GM19099 (cell line): ENCODE measurements at regions not wholly inside any gene's neighbourhood (a gene's known extent, or its start where the extent isn't known, plus 50 kb on each side); places are given as distances from the start of the nearest gene placed in this dataset.

ENCODE experiments used
- POLR2A ChIP-seq: IDR thresholded peaks from 3 replicates; pipeline ENCODE4 v1.6.1; 2011; ENCODE audit warnings: low read depth; ENCODE audit not compliant: insufficient read length; ENCODE audit errors: extremely low read depth

- TF ChIP-seq POLR2A, result no peak
Measured at GRCh38 chr9:89775641-89776040, 170.8 kb downstream of the GADD45G start.

- no peak for TF ChIP-seq POLR2A
Measured at GRCh38 chr9:89776795-89777525, 172.1 kb downstream of the GADD45G start.

GRCh38 chr9:89777544-89777943, 172.7 kb downstream of the GADD45G start:
- TF ChIP-seq POLR2A, result no peak

- no peak for TF ChIP-seq POLR2A
Measured at GRCh38 chr9:89778100-89779090, 173.6 kb downstream of the GADD45G start.

GRCh38 chr9:89779405-89780203, 174.8 kb downstream of the GADD45G start:
- no peak for TF ChIP-seq POLR2A

- TF ChIP-seq POLR2A, result no peak
Measured at GRCh38 chr9:89780959-89781358, 176.1 kb downstream of the GADD45G start.

DNA sequence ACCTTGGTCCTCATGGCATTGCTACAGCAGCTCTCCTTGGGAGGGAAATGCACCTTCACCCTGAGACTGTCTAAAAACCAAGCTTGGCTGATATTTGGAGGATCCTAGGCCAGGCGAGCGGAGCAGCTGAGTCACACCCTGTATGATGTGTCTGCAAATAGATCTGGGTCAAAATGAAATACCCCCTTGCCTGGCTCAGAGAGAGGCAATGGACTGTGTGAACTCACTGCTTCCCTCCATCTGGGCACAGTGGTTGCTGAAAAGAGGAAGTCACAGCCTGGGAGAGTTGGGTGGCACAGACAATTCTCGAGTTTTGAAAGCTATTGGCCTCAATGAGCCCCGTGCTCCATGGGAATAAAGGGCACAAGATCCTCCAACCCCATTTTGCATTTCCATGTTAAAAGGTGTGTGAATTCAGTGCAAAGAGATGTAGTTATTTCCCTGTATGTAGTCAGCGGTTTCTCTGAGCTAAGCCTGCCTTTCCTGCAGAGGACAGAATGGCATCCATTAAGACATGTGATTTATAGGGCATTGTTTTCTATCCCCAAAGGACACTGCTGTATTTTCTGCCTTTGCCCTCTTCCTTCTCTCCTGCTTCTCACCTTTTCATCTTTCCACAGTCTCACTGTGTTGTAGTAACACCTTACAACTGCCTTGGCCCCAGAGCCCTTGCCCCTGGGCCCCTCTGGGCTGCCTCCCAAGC, 177.2 kb downstream of the GADD45G start:
- no peak for TF ChIP-seq POLR2A

DNA sequence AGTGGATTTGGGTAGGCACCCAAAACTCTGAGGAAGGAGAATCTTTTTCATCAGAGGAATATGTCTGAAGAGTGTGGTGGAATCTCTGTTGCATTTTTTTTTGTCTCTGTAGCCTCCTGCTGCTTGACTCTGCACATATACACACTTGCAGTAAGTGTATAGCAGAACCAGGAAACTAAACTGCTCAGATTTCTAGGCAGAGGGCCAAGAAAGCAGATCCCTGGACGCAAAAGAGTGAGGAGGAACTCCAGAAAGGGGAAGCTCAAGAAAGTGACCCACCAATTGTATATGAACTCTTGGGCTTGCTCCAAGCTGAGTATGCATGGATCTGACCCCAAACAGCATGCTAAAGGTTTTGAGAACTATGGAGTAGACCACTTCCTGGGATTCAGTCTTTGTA, 181.8 kb downstream of the GADD45G start:
- TF ChIP-seq POLR2A, result no peak

DNA sequence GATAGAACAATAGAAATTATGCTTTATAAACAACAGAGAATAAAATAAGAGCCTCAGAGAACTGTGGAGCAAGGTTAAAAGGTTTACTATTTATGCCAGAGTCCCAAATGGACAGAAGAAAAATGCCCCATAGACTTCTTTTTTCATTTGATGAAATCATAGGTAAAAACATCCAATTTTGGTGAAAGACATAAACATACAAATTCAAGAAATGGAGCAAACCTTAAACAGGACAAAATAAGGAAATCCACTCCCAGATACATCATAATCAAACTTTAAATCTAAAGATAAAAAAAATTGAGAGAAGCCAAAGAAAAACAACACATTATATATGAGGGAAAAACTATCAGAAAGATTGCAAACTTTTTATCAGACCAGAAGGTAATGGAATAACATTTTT, 182.8 kb downstream of the GADD45G start:
- TF ChIP-seq POLR2A, result no peak

DNA sequence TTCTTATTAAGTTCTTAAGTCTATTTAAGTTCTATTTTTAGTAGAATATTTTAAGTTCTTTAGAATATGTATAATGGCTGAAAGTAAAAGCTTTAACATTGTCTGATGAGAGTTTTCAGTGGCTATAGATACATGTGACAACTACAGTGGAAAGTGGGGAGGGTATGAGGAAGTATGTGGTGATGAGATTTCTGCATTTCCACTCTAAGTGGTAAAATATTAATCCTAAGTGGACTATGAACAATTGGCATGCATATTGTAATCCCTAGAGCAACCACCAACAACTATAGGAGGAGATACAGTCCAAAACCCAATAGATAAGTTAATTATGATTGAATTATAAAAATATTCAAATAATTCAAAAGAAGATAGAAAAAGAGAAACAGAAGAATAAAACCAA, 183.6 kb downstream of the GADD45G start:
- TF ChIP-seq POLR2A, result no peak

GRCh38 chr9:89789922-89790510, 185.2 kb downstream of the GADD45G start:
- no peak for TF ChIP-seq POLR2A

DNA sequence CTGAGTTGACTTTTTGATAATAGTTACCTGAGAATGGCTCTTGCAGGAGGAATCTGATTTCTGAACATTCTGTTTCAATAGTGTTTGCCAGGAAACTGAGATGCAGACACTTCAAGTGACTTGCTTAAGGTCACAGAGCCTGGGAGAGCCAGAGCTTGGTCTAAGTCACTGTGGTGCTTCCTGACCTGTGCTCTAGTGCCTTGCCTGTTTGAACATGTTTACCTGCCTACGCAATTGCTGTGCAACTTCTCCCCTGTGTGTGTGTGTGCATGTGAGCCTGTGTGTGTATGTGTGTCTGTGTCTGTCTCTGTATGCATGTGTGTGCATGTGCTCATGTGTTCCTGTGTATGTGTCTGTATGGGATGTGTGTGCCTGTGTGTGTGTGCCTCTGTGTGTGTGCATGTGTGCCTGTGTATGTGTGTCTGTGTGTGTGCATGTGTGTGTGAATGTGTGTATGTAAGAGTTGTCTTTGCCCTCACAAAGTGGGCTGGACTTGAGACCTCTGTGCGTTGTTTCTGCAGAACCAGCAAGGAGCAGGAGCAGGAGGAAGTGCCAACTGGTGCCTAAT, 185.8 kb downstream of the GADD45G start:
- TF ChIP-seq POLR2A, result no peak

DNA sequence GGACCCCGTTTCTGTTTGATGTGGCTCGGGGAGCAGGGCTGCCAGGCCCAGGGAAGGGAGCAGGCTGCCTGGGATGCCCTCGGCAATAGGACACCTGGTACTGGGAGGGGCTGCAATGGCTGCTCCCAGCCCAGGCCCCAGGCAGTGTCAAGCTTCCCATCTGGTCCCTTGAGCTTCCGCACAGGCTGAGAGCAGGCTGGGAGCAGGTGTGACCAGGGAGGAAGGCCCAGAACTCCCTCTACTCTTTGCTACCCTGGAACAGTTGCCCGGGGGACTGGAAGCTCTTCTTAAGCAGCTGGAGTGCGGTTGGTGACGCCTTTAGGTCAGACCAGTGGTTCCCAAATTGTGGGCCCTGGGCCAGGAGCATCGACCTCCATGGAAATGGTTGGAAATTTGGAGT, 186.9 kb downstream of the GADD45G start:
- no peak for TF ChIP-seq POLR2A

- no peak for TF ChIP-seq POLR2A
Measured at GRCh38 chr9:89792189-89793123, 187.6 kb downstream of the GADD45G start.
